Vagina (tissue), 2 donors: ENCODE measurements at regions not wholly inside any gene's neighbourhood (a gene's known extent, or its start where the extent isn't known, plus 50 kb on each side); places are given as distances from the start of the nearest gene placed in this dataset.

Experiments
- POLR2A ChIP-seq, 2 donors: fragments of 450-650 bp; IDR thresholded peaks; one replicate each; pipeline ENCODE4 v1.6.1; 2017; ENCODE audit warnings: antibody characterized with exemption in 2 of 2, mild to moderate bottlenecking in 2 of 2, moderate library complexity in 2 of 2
- TF ChIP-seq, protein P1 (sequence below), 3 experiments: fragments of 450-650 bp in 2 of 3; fragments of 200-600 bp in 1 of 3; sonication (generic) in 1 of 3; IDR thresholded peaks; one replicate each; pipeline ENCODE4 v1.5.1; 2017 to 2019; ENCODE audit warnings: antibody characterized with exemption in 3 of 3, mild to moderate bottlenecking in 2 of 3, moderate library complexity in 2 of 3

DNA sequence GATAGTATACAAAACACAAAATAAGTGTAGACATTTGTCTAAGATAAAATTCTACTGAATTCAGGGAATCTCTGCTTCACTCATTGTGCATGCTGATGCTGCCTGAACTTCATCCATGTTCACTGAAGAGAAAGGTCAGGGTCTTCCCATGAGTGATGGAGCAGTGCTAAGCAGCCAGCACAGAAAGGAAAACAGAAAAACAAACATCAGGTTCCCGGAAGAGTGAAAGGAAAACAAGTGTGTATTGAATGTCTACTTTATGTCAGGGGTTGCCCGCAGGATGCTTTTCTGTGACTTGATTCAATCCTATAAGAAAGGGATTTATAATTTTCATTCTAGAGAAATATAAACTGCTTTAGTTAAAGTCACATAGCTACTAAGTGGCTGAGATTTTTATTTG is 522.4 kb downstream of the RAB28 start:
- TF ChIP-seq, protein P1, sequence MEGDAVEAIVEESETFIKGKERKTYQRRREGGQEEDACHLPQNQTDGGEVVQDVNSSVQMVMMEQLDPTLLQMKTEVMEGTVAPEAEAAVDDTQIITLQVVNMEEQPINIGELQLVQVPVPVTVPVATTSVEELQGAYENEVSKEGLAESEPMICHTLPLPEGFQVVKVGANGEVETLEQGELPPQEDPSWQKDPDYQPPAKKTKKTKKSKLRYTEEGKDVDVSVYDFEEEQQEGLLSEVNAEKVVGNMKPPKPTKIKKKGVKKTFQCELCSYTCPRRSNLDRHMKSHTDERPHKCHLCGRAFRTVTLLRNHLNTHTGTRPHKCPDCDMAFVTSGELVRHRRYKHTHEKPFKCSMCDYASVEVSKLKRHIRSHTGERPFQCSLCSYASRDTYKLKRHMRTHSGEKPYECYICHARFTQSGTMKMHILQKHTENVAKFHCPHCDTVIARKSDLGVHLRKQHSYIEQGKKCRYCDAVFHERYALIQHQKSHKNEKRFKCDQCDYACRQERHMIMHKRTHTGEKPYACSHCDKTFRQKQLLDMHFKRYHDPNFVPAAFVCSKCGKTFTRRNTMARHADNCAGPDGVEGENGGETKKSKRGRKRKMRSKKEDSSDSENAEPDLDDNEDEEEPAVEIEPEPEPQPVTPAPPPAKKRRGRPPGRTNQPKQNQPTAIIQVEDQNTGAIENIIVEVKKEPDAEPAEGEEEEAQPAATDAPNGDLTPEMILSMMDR (IDR thresholded peaks at IDR 0.05): no peak
- TF ChIP-seq POLR2A (IDR thresholded peaks at IDR 0.05): no peak
